ENCODE measurements at regions not wholly inside any gene's neighbourhood (a gene's known extent, or its start where the extent isn't known, plus 50 kb on each side); places are given as distances from the start of the nearest gene placed in this dataset.

DNA sequence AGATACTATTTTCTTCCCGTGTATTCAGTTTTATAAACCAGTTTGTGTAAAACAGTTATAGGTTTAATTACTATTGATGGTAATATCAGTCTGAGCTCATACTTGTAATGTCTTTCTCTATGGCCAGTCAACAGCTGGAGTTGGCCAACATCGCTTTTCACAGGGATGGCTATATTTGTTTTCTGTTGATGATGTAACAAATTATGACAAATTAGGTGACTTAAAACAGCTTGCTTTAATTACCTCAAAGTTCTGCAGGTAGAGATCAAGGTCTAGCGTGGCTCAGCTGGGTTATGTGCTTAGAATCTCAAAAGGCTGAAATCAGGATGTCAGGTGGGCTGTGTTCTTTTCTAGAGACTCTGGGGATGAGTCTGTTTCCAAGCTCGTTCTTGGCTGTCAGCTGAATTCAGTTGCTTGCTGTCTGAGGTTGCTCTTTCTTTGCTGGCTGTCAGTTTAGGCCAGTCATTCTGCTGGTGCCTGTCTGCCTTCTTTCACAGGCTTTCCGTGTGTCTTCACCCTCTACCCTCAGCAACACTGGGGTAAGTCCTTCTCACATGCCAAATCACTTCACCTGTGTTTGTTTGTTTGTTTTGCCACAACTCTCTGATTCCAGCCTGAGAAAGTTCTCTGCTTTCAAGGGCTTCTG, 370.2 kb upstream of the E2F7 start:
- Histone ChIP-seq H3K4me1 (ENCODE audit: insufficient read depth, low read length) (no peaks in the 10 kb centered on the region), H3K9me3 (ENCODE audit: low read length) (no peaks in the 10 kb centered on the region)

GRCh38 chr12:77433799-77434198, 368.4 kb upstream of the E2F7 start:
- no peaks in the 10 kb centered on the region for H3K4me1 ChIP-seq (ENCODE audit: insufficient read depth, low read length)
- no peaks in the 10 kb centered on the region for H3K36me3 ChIP-seq (ENCODE audit: insufficient read depth, low read length)
- H3K4me3 ChIP-seq (ENCODE audit: low read length) = no peak overlapping the region

More for the DNA sequence above, 370.2 kb upstream of the E2F7 start:
- H3K4me3 ChIP-seq (ENCODE audit: low read length) = no peak overlapping the region
- H2AFZ ChIP-seq (ENCODE audit: low read depth, low read length) = no peak overlapping the region
- H3K36me3 ChIP-seq (ENCODE audit: insufficient read depth, low read length) = no peaks in the 10 kb centered on the region
- H3K27me3 ChIP-seq (ENCODE audit: insufficient read depth, low read length) = no peaks in the 10 kb centered on the region

GRCh38 chr12:77429426-77429825, 364.1 kb upstream of the E2F7 start:
- H3K9me3 ChIP-seq (ENCODE audit: low read length) = no peaks in the 10 kb centered on the region
- H3K27me3 ChIP-seq (ENCODE audit: insufficient read depth, low read length) = no peaks in the 10 kb centered on the region
- no peaks in the 10 kb centered on the region for H3K36me3 ChIP-seq (ENCODE audit: insufficient read depth, low read length)
- no peak overlapping the region for H3K4me3 ChIP-seq (ENCODE audit: low read length)
- H3K4me1 ChIP-seq (ENCODE audit: insufficient read depth, low read length) = no peaks in the 10 kb centered on the region
- H2AFZ ChIP-seq (ENCODE audit: low read depth, low read length) = no peak overlapping the region

More at GRCh38 chr12:77433799-77434198, 368.4 kb upstream of the E2F7 start:
- H2AFZ ChIP-seq (ENCODE audit: low read depth, low read length) = no peak overlapping the region
- H3K27me3 ChIP-seq (ENCODE audit: insufficient read depth, low read length) = no peaks in the 10 kb centered on the region
- no peaks in the 10 kb centered on the region for H3K9me3 ChIP-seq (ENCODE audit: low read length)

- H3K27me3 ChIP-seq (ENCODE audit: insufficient read depth, low read length) = no peaks in the 10 kb centered on the region
- no peaks in the 10 kb centered on the region for H3K4me1 ChIP-seq (ENCODE audit: insufficient read depth, low read length)
- H3K9me3 ChIP-seq (ENCODE audit: low read length) = no peaks in the 10 kb centered on the region
- no peak overlapping the region for H2AFZ ChIP-seq (ENCODE audit: low read depth, low read length)
- no peak overlapping the region for H3K4me3 ChIP-seq (ENCODE audit: low read length)
- H3K36me3 ChIP-seq (ENCODE audit: insufficient read depth, low read length) = no peaks in the 10 kb centered on the region
Observed at GRCh38 chr12:77421152-77421551, 355.8 kb upstream of the E2F7 start.

GRCh38 chr12:77409551-77409950, 344.2 kb upstream of the E2F7 start:
- Histone ChIP-seq H3K36me3 (ENCODE audit: insufficient read depth, low read length) (no peaks in the 10 kb centered on the region), H3K27me3 (ENCODE audit: insufficient read depth, low read length) (no peaks in the 10 kb centered on the region), H3K4me3 (ENCODE audit: low read length) (no peak overlapping the region), H3K4me1 (ENCODE audit: insufficient read depth, low read length) (peaks cover 3% of the 10 kb centered on the region), H2AFZ (ENCODE audit: low read depth, low read length) (no peak overlapping the region), H3K9me3 (ENCODE audit: low read length) (no peaks in the 10 kb centered on the region)

- H3K4me3 ChIP-seq (ENCODE audit: low read length) = no peak overlapping the region
- H3K27me3 ChIP-seq (ENCODE audit: insufficient read depth, low read length) = no peaks in the 10 kb centered on the region
- H3K9me3 ChIP-seq (ENCODE audit: low read length) = no peaks in the 10 kb centered on the region
- no peaks in the 10 kb centered on the region for H3K36me3 ChIP-seq (ENCODE audit: insufficient read depth, low read length)
- H2AFZ ChIP-seq (ENCODE audit: low read depth, low read length) = no peak overlapping the region
- peaks cover 5% of the 10 kb centered on the region for H3K4me1 ChIP-seq (ENCODE audit: insufficient read depth, low read length)
Observed at GRCh38 chr12:77407931-77408330, 342.6 kb upstream of the E2F7 start.

DNA sequence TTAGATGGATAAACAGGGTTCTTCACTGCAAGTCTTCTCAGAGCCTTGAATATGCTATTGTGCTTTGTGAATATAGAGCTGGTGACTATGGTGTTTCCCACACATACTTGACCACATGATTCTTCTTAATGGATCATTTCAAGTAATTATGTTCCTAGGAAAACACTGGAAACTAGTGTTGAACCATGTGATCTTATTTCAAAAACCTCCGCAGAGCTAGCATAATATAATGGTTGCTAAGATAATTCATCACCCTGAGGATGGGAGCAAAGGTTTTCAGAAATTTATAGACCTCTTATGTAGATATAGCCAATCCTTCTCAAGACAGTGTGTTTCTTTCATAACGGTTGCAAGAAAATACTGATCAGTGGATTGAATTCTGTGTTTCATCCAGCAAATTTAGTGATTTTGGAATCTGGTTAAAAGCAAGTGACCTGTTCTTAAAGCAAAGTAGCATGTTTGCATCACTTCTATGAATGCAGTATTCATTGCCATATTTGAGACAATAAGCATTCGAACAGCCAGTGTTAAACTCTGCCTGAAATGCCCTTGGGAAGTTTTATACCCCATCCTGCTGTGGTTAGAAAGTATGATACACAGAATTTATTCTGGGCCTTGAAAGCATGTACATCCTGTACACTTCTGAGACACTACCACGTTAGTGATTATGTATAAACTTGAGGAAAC, 341.0 kb upstream of the E2F7 start:
- H3K4me1 ChIP-seq (ENCODE audit: insufficient read depth, low read length) = peaks cover 8% of the 10 kb centered on the region
- H2AFZ ChIP-seq (ENCODE audit: low read depth, low read length) = no peak overlapping the region
- H3K36me3 ChIP-seq (ENCODE audit: insufficient read depth, low read length) = no peaks in the 10 kb centered on the region
- no peaks in the 10 kb centered on the region for H3K27me3 ChIP-seq (ENCODE audit: insufficient read depth, low read length)
- H3K9me3 ChIP-seq (ENCODE audit: low read length) = no peaks in the 10 kb centered on the region
- H3K4me3 ChIP-seq (ENCODE audit: low read length) = no peak overlapping the region

GRCh38 chr12:77402716-77403115, 337.3 kb upstream of the E2F7 start:
- Histone ChIP-seq H3K27me3 (ENCODE audit: insufficient read depth, low read length) (no peaks in the 10 kb centered on the region), H2AFZ (ENCODE audit: low read depth, low read length) (no peak overlapping the region), H3K9me3 (ENCODE audit: low read length) (no peaks in the 10 kb centered on the region), H3K4me1 (ENCODE audit: insufficient read depth, low read length) (peaks cover 8% of the 10 kb centered on the region), H3K4me3 (ENCODE audit: low read length) (no peak overlapping the region), H3K36me3 (ENCODE audit: insufficient read depth, low read length) (no peaks in the 10 kb centered on the region)

- peaks cover 8% of the 10 kb centered on the region for H3K4me1 ChIP-seq (ENCODE audit: insufficient read depth, low read length)
- no peaks in the 10 kb centered on the region for H3K27me3 ChIP-seq (ENCODE audit: insufficient read depth, low read length)
- no peak overlapping the region for H3K4me3 ChIP-seq (ENCODE audit: low read length)
- H3K36me3 ChIP-seq (ENCODE audit: insufficient read depth, low read length) = no peaks in the 10 kb centered on the region
- H2AFZ ChIP-seq (ENCODE audit: low read depth, low read length) = no peak overlapping the region
- no peaks in the 10 kb centered on the region for H3K9me3 ChIP-seq (ENCODE audit: low read length)
Observed at GRCh38 chr12:77401770-77402081, 336.4 kb upstream of the E2F7 start.

- Histone ChIP-seq H3K27me3 (ENCODE audit: insufficient read depth, low read length) (no peaks in the 10 kb centered on the region), H3K36me3 (ENCODE audit: insufficient read depth, low read length) (no peaks in the 10 kb centered on the region), H2AFZ (ENCODE audit: low read depth, low read length) (no peak overlapping the region), H3K4me3 (ENCODE audit: low read length) (no peak overlapping the region), H3K4me1 (ENCODE audit: insufficient read depth, low read length) (peaks cover 8% of the 10 kb centered on the region), H3K9me3 (ENCODE audit: low read length) (no peaks in the 10 kb centered on the region)
Observed at GRCh38 chr12:77401064-77401769, 335.8 kb upstream of the E2F7 start.

DNA sequence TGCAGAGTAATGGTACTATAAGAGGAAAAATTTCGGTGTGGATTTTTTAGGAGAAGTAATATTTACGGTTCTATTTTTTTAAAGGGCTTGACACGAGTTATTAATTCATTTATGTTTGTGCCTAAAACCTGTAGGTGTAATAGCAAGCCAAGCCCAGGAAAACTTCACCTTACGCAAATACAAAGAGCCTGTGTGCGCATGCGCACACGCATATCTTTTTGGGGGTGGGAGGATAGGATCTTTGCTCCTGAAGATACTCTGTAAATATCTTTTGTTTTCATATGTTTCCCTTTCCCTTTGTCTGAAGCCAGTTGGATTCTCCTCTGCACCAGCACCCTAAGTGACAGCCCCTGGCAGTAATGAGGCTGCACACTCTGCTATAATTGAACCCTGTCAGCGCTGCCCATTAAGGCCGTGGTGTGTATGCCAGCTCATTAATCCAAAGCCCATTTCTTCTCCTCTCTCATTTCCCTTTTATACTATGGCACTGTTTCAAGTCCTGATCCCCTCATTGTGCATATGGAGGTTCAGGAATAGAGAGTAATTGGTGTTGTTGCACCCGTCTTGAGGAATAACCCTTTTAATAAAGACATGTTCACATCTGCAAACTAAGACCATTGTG, 327.2 kb upstream of the E2F7 start:
- H2AFZ ChIP-seq (ENCODE audit: low read depth, low read length) = no peak overlapping the region
- H3K4me1 ChIP-seq (ENCODE audit: insufficient read depth, low read length) = peaks cover 13% of the 10 kb centered on the region
- no peaks in the 10 kb centered on the region for H3K27me3 ChIP-seq (ENCODE audit: insufficient read depth, low read length)
- no peak overlapping the region for H3K4me3 ChIP-seq (ENCODE audit: low read length)
- H3K36me3 ChIP-seq (ENCODE audit: insufficient read depth, low read length) = no peaks in the 10 kb centered on the region
- H3K9me3 ChIP-seq (ENCODE audit: low read length) = no peaks in the 10 kb centered on the region

DNA sequence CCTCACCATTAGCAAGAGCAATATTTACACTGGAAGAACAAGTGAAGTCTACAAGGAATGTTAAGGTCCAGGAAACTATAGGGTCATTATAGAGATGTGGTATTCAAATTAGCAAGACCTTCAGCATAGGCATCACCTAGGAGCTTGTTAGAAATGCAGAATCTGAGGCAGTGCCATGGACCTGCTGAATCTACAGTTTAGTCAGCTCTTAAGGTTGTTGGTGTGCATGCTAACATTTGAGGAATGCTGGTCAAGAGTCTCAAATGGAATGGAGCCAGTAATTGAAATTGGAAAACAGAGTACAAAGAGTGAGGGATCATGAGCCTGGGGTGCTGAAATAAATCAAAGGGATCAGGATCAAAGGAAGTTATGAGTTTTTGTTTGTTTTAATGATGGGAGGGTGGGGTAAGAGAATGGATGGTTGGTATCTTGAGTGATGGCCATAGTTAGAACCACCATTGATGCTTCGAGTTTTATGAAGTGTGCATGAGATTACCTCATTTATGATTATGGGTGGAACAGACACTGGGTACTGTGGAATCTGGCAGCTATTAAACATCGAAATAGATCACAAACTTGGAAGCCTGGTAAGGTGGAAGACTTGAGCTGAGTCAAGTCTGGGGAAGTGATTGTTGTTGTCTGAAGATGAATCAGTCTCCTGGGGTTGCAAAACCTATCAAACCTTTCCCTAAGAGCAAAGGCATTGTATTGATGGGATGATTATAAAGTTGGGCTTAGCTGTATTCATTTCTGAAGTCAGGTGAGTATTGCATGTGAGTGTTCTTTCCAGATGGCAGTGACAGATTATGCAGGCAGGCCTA, 323.3 kb upstream of the E2F7 start:
- Histone ChIP-seq H3K4me3 (ENCODE audit: low read length) (no peak overlapping the region), H3K4me1 (ENCODE audit: insufficient read depth, low read length) (peaks cover 30% of the 10 kb centered on the region), H2AFZ (ENCODE audit: low read depth, low read length) (no peak overlapping the region), H3K9me3 (ENCODE audit: low read length) (no peaks in the 10 kb centered on the region), H3K36me3 (ENCODE audit: insufficient read depth, low read length) (no peaks in the 10 kb centered on the region), H3K27me3 (ENCODE audit: insufficient read depth, low read length) (no peaks in the 10 kb centered on the region)
